Endothelial cell (in vitro differentiated cells): ENCODE measurements at regions not wholly inside any gene's neighbourhood (a gene's known extent, or its start where the extent isn't known, plus 50 kb on each side); places are given as distances from the start of the nearest gene placed in this dataset.
"Not testable (repeated sequence)": the region's sequence is repeated elsewhere in the genome, so short reads cannot be mapped to it uniquely, and the experiment has no call there.

Source experiments
- DNase-seq: peaks from one replicate; pipeline ENCODE4 v3.0.0; 2021; ENCODE audit warnings: low spot score
- H3K27ac Mint-ChIP-seq: one replicate; pipeline ENCODE4 v1.8.0; 2021; ENCODE audit warnings: mixed read lengths, inconsistent platforms; ENCODE audit not compliant: unreplicated experiment
- H3K27me3 Mint-ChIP-seq: one replicate; pipeline ENCODE4 v1.8.0; 2021; ENCODE audit warnings: mild to moderate bottlenecking, moderate library complexity, mixed read lengths, inconsistent platforms; ENCODE audit not compliant: unreplicated experiment
- H3K36me3 Mint-ChIP-seq: one replicate; pipeline ENCODE4 v1.8.0; 2021; ENCODE audit warnings: mild to moderate bottlenecking, low read depth, mixed read lengths, inconsistent platforms; ENCODE audit not compliant: unreplicated experiment
- H3K4me1 Mint-ChIP-seq: one replicate; pipeline ENCODE4 v1.8.0; 2021; ENCODE audit warnings: mild to moderate bottlenecking, mixed read lengths, inconsistent platforms; ENCODE audit not compliant: unreplicated experiment
- H3K4me3 Mint-ChIP-seq: one replicate; pipeline ENCODE4 v1.8.0; 2021; ENCODE audit warnings: mild to moderate bottlenecking, mixed read lengths, inconsistent platforms; ENCODE audit not compliant: unreplicated experiment
- H3K9me3 Mint-ChIP-seq: one replicate; pipeline ENCODE4 v1.8.0; 2021; ENCODE audit warnings: mixed read lengths, inconsistent platforms; ENCODE audit not compliant: unreplicated experiment
- CTCF ChIP-seq: fragments of 200-600 bp; sonication (generic); IDR thresholded peaks from one replicate; pipeline ENCODE4 v1.5.0; 2021; ENCODE audit warnings: antibody characterized with exemption; ENCODE audit not compliant: unreplicated experiment

GRCh38 chr5:113757508-113757907 lies 244.0 kb downstream of the YTHDC2 start:
- peaks cover 1% of the 10 kb centered on the region for H3K27me3 Mint-ChIP-seq
- peaks cover 3% of the 10 kb centered on the region for H3K4me1 Mint-ChIP-seq
- H3K9me3 Mint-ChIP-seq = no peaks in the 10 kb centered on the region
- no peak for DNase-seq
- H3K27ac Mint-ChIP-seq = no peak overlapping the region
- H3K36me3 Mint-ChIP-seq = no peaks in the 10 kb centered on the region
- no peak for TF ChIP-seq CTCF
- H3K4me3 Mint-ChIP-seq = no peak overlapping the region

DNA sequence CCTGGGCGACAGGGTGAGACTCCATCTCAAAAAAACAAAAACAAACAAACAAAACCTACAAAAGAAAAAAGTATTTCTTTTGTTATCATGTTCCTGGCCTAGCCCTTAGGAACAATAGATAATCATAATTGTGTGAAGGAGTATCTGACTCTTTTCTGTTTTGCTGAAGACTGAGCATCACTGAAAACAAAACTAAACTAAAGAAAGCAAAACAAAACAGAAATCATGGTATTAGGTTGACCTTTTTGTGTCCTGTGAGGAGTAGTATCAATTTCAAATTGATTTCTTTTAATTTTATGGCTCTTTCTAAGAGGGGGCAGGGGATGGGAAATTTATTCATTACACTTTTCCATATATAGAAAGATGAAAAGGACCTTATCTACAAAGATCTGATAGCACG lies 246.0 kb downstream of the YTHDC2 start:
- Mint-ChIP-seq H3K36me3 (no peaks in the 10 kb centered on the region), H3K9me3 (no peaks in the 10 kb centered on the region), H3K27ac (no peak overlapping the region), H3K4me3 (no peak overlapping the region), H3K4me1 (peaks cover 3% of the 10 kb centered on the region), H3K27me3 (peaks cover 1% of the 10 kb centered on the region)
- no peak for TF ChIP-seq CTCF
- no peak for DNase-seq

- no peak for TF ChIP-seq CTCF
- Mint-ChIP-seq H3K27me3 (no peaks in the 10 kb centered on the region), H3K27ac (no peak overlapping the region), H3K4me1 (peaks cover 3% of the 10 kb centered on the region), H3K36me3 (no peaks in the 10 kb centered on the region), H3K4me3 (no peak overlapping the region), H3K9me3 (no peaks in the 10 kb centered on the region)
- DNase-seq = no peak
Observed at GRCh38 chr5:113760486-113760885, 247.0 kb downstream of the YTHDC2 start.

DNA sequence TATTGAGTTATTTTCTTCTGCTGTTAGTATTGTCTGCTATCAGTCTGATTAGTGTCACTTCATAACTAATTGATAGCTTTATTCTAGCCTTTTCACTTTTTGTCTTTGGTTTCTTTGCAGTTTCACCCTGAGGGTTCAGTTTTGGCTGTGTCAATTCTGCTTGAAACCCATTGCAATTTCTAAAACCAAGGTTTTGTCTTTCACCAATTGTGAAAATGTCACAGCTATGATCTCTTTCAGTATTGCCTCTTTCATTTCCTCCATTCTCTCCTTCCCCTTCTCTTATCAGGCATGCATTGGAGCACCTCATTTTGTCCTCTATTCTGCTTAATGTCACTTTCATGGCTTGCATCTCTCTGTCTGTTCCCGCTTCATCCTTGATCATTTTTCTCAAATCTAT lies 248.1 kb downstream of the YTHDC2 start:
- H3K9me3 Mint-ChIP-seq = no peaks in the 10 kb centered on the region
- H3K27me3 Mint-ChIP-seq = no peaks in the 10 kb centered on the region
- TF ChIP-seq CTCF = no peak
- peaks cover 3% of the 10 kb centered on the region for H3K4me1 Mint-ChIP-seq
- no peak overlapping the region for H3K4me3 Mint-ChIP-seq
- peaks cover 6% of the 10 kb centered on the region for H3K36me3 Mint-ChIP-seq
- no peak for DNase-seq
- H3K27ac Mint-ChIP-seq = no peak overlapping the region

DNA sequence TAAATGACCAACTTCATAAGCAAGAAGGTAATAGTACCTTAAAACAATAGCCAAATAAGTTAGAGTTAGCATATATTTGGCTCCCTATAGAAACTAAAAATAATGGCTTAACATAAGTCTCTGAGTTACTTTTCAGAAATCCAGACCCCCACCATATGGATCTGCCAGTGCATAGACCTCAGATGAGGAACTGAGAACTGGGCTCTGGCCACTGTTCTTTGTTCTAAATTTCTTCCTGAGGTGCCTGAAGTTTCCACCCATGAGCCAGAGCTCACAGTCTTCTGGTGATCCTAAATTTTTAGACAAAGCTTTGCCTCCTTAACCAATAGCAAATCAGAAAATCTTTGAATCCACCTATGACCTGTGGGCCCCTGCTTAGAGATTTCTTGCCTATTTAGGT lies 250.9 kb downstream of the YTHDC2 start:
- H3K4me3 Mint-ChIP-seq = no peak overlapping the region
- no peaks in the 10 kb centered on the region for H3K27me3 Mint-ChIP-seq
- H3K36me3 Mint-ChIP-seq = peaks cover 16% of the 10 kb centered on the region
- H3K4me1 Mint-ChIP-seq = no peaks in the 10 kb centered on the region
- no peak for TF ChIP-seq CTCF
- no peak for DNase-seq
- no peak overlapping the region for H3K27ac Mint-ChIP-seq
- peaks cover 6% of the 10 kb centered on the region for H3K9me3 Mint-ChIP-seq

GRCh38 chr5:113766827-113767226 lies 253.3 kb downstream of the YTHDC2 start:
- not testable (repeated sequence) for H3K27me3 Mint-ChIP-seq, H3K9me3 Mint-ChIP-seq, DNase-seq, H3K27ac Mint-ChIP-seq, H3K4me1 Mint-ChIP-seq, H3K4me3 Mint-ChIP-seq
- peaks cover 16% of the 10 kb centered on the region for H3K36me3 Mint-ChIP-seq
